Fibroblast of pulmonary artery (primary cell): ENCODE measurements at regions not wholly inside any gene's neighbourhood (a gene's known extent, or its start where the extent isn't known, plus 50 kb on each side); places are given as distances from the start of the nearest gene placed in this dataset.

Experiments used
- DNase-seq: peaks from one replicate; pipeline ENCODE4 v3.0.0-alpha.2; 2010; ENCODE audit warnings: low read depth
- H3K4me3 ChIP-seq: replicated peaks from 2 replicates; pipeline ENCODE4 v1.5.1; 2011; ENCODE audit warnings: low read depth, mild to moderate bottlenecking, control low read depth, low read length, moderate library complexity
- TF ChIP-seq, protein P1 (sequence below): IDR thresholded peaks from 2 replicates; pipeline ENCODE4 v1.5.1; 2011; ENCODE audit warnings: mild to moderate bottlenecking, control low read depth, low read length, inconsistent platforms; ENCODE audit errors: missing control alignments

DNA sequence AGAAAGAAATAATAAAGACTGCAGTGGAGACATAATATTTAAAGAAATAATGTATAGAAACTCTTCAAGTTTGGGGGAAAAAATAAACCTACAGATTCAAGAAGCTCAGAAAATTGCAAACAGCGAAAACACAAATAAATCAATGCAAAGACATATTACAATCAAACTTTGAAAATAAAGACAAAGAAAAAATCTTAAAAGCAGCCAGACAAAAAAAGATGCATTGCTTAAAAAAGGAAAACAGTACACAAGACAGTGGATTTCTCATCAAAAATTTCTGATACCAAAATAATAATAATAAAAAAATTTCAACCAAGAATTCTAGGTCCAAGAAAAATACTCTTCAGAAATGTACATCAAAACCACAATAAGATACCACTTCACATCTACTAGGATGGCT lies 681.0 kb downstream of the UQCRFS1 start:
- DNase-seq = no peak
- TF ChIP-seq, protein P1, sequence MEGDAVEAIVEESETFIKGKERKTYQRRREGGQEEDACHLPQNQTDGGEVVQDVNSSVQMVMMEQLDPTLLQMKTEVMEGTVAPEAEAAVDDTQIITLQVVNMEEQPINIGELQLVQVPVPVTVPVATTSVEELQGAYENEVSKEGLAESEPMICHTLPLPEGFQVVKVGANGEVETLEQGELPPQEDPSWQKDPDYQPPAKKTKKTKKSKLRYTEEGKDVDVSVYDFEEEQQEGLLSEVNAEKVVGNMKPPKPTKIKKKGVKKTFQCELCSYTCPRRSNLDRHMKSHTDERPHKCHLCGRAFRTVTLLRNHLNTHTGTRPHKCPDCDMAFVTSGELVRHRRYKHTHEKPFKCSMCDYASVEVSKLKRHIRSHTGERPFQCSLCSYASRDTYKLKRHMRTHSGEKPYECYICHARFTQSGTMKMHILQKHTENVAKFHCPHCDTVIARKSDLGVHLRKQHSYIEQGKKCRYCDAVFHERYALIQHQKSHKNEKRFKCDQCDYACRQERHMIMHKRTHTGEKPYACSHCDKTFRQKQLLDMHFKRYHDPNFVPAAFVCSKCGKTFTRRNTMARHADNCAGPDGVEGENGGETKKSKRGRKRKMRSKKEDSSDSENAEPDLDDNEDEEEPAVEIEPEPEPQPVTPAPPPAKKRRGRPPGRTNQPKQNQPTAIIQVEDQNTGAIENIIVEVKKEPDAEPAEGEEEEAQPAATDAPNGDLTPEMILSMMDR = no peak
- no peak overlapping the region for H3K4me3 ChIP-seq

DNA sequence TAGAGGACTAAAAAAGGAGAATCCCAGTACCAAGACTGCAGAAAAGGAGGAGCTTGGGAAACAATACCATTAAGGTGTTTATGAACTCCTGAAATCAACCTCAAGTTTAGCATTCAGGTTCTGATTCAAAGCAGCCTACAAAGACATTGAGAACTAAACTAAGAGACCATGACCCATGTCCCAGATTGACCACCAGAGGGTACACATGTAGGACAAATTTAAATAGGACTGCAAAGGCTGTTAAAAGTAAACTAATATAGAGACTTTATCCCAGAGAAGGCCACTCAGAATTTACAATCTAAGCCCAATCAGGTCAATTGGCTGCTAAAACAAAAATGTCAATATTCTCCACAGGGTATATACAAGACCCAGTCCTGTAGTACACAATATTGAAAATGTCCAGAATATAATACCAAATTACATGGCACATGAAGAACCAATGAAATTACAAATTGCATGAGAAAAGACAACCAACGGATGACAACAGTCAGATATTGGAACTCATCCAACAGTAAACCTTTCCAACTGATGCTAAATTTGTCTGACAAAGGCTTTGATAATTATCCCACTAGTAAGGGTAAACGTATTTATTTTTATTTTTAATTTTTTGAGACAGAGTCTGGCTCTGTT lies 682.4 kb downstream of the UQCRFS1 start:
- TF ChIP-seq, protein P1 = no peak
- H3K4me3 ChIP-seq = no peak overlapping the region
- DNase-seq = no peak

DNA sequence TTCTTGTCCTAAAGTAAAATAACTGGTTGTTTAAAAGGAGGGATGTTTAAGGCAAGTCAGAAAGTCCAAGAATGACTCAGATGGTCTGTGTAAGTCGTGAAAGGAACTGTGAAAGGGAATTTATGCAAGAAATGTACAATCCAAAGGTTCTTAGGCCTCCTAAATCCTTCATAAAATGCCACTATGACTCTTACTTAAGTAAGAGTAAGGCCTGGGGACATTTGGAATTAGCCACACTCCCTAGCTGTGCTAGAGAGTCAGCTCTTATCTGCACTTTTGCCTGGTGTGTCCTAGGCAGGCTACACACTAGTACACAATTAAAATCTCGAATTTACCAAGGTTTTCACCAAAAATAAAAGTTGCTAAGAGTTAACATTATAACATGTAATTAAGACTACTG lies 686.9 kb downstream of the UQCRFS1 start:
- no peak for DNase-seq
- TF ChIP-seq, protein P1 = no peak
- no peak overlapping the region for H3K4me3 ChIP-seq

DNA sequence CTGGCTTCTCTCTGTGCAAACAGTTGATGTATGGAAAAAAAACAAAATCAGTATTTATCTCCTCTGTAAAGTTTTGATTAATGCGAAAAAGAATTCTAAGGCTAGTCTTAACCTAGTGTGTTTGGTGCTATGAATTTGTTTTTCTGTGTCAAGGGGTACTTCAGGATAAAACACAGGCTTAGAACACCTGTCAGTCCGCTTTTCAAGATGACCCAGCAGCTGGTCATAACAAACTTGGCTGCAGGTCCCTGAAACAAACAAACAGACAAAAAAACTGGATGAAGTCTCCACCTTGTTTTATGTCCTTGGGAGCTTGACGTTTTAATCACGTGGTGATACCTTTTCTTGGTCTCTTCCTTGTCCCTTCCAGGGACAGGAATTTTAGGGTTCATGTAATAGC lies 689.3 kb downstream of the UQCRFS1 start:
- no peak overlapping the region for H3K4me3 ChIP-seq
- DNase-seq = no peak
- TF ChIP-seq, protein P1 = no peak

DNA sequence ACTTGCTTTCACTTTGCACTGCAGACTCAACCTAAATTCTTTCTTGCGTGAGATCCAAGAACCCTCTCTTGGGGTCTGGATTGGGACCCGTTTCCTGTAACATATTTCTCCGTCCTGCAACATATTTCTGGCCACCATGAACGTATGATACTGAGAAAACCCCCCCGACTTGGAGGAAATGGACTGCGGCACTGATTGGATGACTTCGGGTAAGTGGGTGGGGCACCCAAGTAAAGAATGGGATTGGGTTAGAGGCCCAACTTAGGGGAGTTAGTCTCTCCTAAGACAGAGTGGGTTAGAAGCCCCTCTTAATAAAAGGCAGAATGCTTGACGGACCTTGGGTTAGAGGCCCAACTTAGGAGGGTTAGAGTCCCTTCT lies 690.4 kb downstream of the UQCRFS1 start:
- DNase-seq = no peak
- no peak overlapping the region for H3K4me3 ChIP-seq
- TF ChIP-seq, protein P1 = no peak

DNA sequence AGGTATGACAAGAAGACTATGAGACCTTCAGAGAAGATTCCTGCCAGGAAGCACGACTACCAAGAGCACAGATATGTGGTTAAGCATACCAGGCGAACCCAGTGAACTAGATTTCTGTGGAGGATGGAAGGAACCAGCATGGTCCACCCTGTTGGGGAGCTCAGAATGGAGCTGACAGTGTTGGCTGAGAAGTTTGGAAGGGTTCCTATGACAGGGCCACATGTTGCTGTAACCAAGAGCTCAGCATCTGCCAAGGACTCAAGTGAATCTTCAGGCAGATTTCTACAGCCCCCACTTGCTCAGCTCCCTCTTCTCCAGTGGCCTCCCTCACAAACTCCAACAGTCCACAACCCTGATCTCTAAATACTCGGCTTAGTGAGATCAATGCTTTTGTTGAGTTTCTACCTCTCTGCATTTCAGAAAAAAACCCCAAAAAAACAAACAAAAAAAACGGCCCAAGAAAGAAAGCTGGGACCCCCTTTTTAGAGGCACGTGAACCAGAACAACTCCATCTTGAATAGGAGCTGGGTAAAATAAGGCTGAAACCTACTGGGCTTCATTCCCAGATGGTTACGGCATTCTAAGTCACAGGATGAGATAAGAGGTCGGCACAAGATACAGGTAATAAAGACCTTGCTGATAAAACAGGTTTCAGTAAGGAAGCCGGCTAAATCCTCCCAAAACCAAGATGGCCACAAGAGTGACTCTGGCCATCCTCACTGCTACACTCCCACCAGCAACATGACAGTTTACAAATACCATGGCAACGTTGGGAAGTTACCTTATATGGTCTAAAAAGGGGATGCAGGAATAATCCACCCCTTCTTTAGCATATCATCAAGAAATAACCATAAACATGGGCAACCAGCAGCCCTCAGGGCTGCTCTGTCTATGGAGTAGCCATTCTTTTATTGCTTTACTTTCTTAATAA lies 691.1 kb downstream of the UQCRFS1 start:
- no peak for DNase-seq
- TF ChIP-seq, protein P1 = no peak
- H3K4me3 ChIP-seq = no peak overlapping the region
